Nephron (organoid): ENCODE measurements at regions not wholly inside any gene's neighbourhood (a gene's known extent, or its start where the extent isn't known, plus 50 kb on each side); places are given as distances from the start of the nearest gene placed in this dataset.

Experiments
- H3K27ac Mint-ChIP-seq, 3 experiments: 2 replicates each; pipeline ENCODE4 v1.8.0; 2020; ENCODE audit warnings: mixed read lengths in 3 of 3, mild to moderate bottlenecking in 2 of 3, moderate library complexity in 1 of 3
- H3K27me3 Mint-ChIP-seq: 2 replicates; pipeline ENCODE4 v1.8.0; 2021; ENCODE audit warnings: low read depth, mild to moderate bottlenecking, moderate library complexity, mixed read lengths
- H3K36me3 Mint-ChIP-seq: 2 replicates; pipeline ENCODE4 v1.8.0; 2020; ENCODE audit warnings: low read depth, mixed read lengths
- H3K4me1 Mint-ChIP-seq: 2 replicates; pipeline ENCODE4 v1.8.0; 2020; ENCODE audit warnings: mixed read lengths
- H3K4me3 Mint-ChIP-seq, 3 experiments: 2 replicates each; pipeline ENCODE4 v1.8.0; 2020; ENCODE audit warnings: mild to moderate bottlenecking in 3 of 3, mixed read lengths in 3 of 3, moderate library complexity in 2 of 3
- H3K9me3 Mint-ChIP-seq: 2 replicates; pipeline ENCODE4 v1.8.0; 2020; ENCODE audit warnings: mixed read lengths
- TF ChIP-seq, protein P1 (sequence below), 3 experiments: fragments of 200-600 bp; sonication (generic); IDR thresholded peaks; one replicate each; pipeline ENCODE4 v1.5.0; 2021; ENCODE audit warnings: antibody characterized with exemption in 3 of 3; ENCODE audit not compliant: unreplicated experiment in 3 of 3

DNA sequence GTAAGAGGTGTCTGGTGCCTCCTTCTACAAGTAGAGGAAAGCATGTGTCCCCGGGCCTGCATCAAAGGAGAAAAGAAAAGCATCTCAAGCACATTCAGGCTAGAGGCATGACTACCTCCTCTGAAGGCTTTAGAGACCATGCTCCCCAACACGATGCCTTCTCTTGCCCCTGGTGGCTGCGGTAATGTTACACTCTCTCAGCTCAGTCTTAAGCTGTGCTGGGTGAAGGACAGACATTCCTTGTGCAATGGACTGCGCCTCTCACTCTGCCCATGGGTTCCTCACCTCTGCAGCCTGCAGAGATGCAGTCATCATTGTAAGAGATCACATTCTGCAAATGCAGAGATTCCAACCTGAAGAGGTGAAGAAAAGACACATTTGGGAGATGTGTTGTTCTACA is 148.2 kb upstream of the HNRNPA3 start:
- Mint-ChIP-seq H3K36me3 (no peaks in the 10 kb centered on the region), H3K4me3 (no peak overlapping the region), H3K27me3 (no peaks in the 10 kb centered on the region), H3K9me3 (no peaks in the 10 kb centered on the region), H3K4me1 (peaks cover 5% of the 10 kb centered on the region), H3K27ac (peak overlapping the region in 1 of 3 experiments; percentile 23)
- TF ChIP-seq, protein P1, sequence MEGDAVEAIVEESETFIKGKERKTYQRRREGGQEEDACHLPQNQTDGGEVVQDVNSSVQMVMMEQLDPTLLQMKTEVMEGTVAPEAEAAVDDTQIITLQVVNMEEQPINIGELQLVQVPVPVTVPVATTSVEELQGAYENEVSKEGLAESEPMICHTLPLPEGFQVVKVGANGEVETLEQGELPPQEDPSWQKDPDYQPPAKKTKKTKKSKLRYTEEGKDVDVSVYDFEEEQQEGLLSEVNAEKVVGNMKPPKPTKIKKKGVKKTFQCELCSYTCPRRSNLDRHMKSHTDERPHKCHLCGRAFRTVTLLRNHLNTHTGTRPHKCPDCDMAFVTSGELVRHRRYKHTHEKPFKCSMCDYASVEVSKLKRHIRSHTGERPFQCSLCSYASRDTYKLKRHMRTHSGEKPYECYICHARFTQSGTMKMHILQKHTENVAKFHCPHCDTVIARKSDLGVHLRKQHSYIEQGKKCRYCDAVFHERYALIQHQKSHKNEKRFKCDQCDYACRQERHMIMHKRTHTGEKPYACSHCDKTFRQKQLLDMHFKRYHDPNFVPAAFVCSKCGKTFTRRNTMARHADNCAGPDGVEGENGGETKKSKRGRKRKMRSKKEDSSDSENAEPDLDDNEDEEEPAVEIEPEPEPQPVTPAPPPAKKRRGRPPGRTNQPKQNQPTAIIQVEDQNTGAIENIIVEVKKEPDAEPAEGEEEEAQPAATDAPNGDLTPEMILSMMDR (IDR thresholded peaks at IDR 0.05; ENCODE audit: unreplicated experiment in 3 of 3): no peak

DNA sequence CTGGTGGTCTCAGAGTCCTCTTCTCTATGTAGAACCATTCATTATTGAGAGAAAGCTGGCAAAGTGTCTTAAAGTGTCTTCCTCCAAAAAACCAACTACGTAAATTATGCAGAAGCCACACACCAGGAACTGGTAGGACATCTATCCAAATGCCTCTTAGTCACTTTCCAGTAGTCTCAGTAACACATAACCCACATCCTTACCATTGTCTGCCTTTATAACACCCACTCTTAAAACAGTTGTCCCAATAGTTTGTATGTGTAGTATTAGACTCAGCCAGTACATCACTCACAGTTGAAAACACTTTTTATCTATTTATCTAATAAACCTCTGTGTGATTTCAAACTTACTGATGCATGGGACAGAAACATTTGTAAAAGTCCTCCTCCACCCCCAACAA is 143.6 kb upstream of the HNRNPA3 start:
- peak overlapping the region in 1 of 3 experiments; percentile 35 for H3K27ac Mint-ChIP-seq
- TF ChIP-seq, protein P1 (IDR thresholded peaks at IDR 0.05; ENCODE audit: unreplicated experiment in 3 of 3): no peak
- no peaks in the 10 kb centered on the region for H3K27me3 Mint-ChIP-seq
- no peaks in the 10 kb centered on the region for H3K9me3 Mint-ChIP-seq
- no peaks in the 10 kb centered on the region for H3K36me3 Mint-ChIP-seq
- no peak overlapping the region for H3K4me3 Mint-ChIP-seq
- H3K4me1 Mint-ChIP-seq: peaks cover 20% of the 10 kb centered on the region

DNA sequence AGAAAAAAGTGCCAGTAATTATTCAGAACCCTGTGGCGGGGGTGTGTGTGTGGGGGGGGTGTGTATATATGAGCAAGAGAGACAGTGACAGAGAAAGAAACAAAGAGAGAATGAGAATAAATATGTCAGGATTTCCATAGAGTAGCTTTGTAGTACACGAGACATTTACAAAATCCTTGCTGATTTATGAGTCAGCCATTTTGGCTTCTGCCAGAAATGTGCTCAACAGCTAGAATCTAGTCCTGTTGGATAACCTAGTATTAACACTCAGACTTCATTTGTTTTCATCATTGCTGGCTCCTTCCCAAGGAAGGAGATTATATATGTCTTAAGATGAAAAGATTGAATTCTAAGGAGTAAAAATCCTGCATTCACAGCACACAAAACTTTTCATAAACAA is 140.5 kb upstream of the HNRNPA3 start:
- peaks cover 38% of the 10 kb centered on the region for H3K4me1 Mint-ChIP-seq
- H3K27ac Mint-ChIP-seq: peak overlapping the region; percentile 94 to 96 (median 95)
- TF ChIP-seq, protein P1 (IDR thresholded peaks at IDR 0.05; ENCODE audit: unreplicated experiment in 3 of 3): no peak
- H3K27me3 Mint-ChIP-seq: peaks cover 5% of the 10 kb centered on the region
- H3K4me3 Mint-ChIP-seq: no peak overlapping the region
- H3K9me3 Mint-ChIP-seq: no peaks in the 10 kb centered on the region
- no peaks in the 10 kb centered on the region for H3K36me3 Mint-ChIP-seq

DNA sequence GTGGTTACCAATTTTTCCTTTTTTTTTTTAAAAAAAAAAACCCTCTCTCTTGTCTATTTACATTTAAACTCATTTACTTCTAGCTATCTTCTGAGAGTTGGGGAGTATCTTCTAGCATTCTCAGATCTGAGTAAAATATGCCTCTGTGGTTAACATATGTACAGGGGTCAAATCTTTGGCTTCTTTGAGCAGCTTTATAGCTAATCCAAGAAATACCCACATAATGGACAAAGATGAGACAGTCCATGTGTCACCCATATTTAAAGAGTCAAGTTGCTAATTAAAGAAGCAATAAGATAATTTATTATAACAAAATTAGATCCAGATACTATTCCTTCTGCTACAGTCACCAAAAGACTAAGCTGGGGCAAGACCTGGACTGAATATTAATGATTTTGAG is 139.0 kb upstream of the HNRNPA3 start:
- peak overlapping the region; percentile 94 to 98 (median 95) for H3K27ac Mint-ChIP-seq
- TF ChIP-seq, protein P1 (IDR thresholded peaks at IDR 0.05; ENCODE audit: unreplicated experiment in 3 of 3): no peak
- H3K36me3 Mint-ChIP-seq: no peaks in the 10 kb centered on the region
- peaks cover 5% of the 10 kb centered on the region for H3K27me3 Mint-ChIP-seq
- H3K9me3 Mint-ChIP-seq: no peaks in the 10 kb centered on the region
- H3K4me3 Mint-ChIP-seq: no peak overlapping the region
- peaks cover 38% of the 10 kb centered on the region for H3K4me1 Mint-ChIP-seq

DNA sequence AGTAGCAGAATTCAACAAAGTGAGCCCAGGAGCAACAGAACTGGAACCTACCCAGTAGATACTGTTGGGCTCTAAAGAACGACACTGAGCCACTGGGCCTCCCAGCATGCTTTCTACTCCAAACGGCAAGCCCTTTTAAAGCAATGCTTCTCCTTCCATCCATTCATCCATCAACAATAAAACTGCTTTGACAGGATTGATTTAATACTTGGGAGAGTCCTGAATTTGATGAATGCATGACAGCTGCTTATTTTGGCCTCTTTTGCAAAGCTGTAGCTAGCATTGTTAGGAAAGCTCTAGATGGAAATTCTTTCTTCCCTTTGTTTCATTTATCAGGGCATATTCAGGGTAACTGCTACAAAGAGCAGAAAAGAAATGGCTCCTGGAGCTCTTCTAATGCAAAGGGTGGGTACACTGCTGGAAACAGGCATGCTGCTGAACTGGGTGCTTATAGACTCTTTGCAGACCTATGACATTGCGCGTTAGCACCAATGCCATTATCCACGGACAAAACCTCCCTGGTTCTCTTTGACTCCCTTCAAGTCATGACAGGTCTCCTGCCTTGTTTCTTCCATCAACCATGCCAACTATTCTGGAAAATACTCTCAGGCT is 138.4 kb upstream of the HNRNPA3 start:
- TF ChIP-seq, protein P1 (IDR thresholded peaks at IDR 0.05; ENCODE audit: unreplicated experiment in 3 of 3): no peak
- Mint-ChIP-seq H3K4me3 (no peak overlapping the region), H3K27me3 (peaks cover 5% of the 10 kb centered on the region), H3K4me1 (peaks cover 38% of the 10 kb centered on the region), H3K9me3 (no peaks in the 10 kb centered on the region), H3K36me3 (no peaks in the 10 kb centered on the region), H3K27ac (peak overlapping the region; percentile 94 to 98 (median 95))

DNA sequence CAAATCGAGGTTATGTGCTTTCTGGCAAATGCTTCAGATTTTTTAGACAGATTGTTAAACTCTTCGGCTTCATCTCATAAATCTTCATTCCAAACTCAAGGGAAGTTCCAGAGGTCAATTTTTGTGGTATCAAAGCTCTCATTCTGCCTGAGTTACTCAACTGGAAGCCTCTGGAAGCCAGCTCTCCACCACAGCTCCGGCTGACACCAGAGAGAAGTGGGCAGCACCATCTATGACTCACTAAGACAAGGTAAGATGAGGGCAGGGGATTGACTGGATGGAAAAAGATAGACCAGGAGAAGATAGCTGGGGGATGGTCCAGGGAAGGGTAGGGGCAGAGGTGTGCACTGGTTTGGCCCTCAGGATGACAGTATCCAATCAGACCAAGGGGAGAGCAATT is 137.3 kb upstream of the HNRNPA3 start:
- Mint-ChIP-seq H3K27me3 (peaks cover 5% of the 10 kb centered on the region), H3K9me3 (no peaks in the 10 kb centered on the region), H3K27ac (peak overlapping the region; percentile 31 to 95 (median 35)), H3K4me3 (no peak overlapping the region), H3K4me1 (peaks cover 38% of the 10 kb centered on the region), H3K36me3 (no peaks in the 10 kb centered on the region)
- TF ChIP-seq, protein P1 (IDR thresholded peaks at IDR 0.05; ENCODE audit: unreplicated experiment in 3 of 3): no peak
